DND-41 (cell line): ENCODE measurements at regions not wholly inside any gene's neighbourhood (a gene's known extent, or its start where the extent isn't known, plus 50 kb on each side); places are given as distances from the start of the nearest gene placed in this dataset.

Experiments used
- CTCF ChIP-seq: IDR thresholded peaks from 2 replicates; pipeline ENCODE4 v1.5.1; 2012; ENCODE audit warnings: borderline replicate concordance, low read length, moderate library complexity, mild to moderate bottlenecking; ENCODE audit not compliant: poor library complexity, severe bottlenecking; ENCODE audit errors: extremely low read depth
- EZH2 ChIP-seq: IDR thresholded peaks from 3 replicates; pipeline ENCODE4 v1.6.1; 2012; ENCODE audit warnings: borderline replicate concordance, low read depth, mild to moderate bottlenecking, moderate library complexity, low read length, inconsistent platforms; ENCODE audit not compliant: severe bottlenecking

- no peak for TF ChIP-seq CTCF
- TF ChIP-seq EZH2 = no peak
Observed at GRCh38 chr4:138398322-138398721, 156.2 kb upstream of the SLC7A11 start.
